Keratinocyte (primary cell): ENCODE measurements at regions not wholly inside any gene's neighbourhood (a gene's known extent, or its start where the extent isn't known, plus 50 kb on each side); places are given as distances from the start of the nearest gene placed in this dataset.

Experiments
- CTCF ChIP-seq, 3 experiments: IDR thresholded peaks in 1 of 3; conservative IDR thresholded peaks in 1 of 3; optimal IDR thresholded peaks in 1 of 3; 2 replicates in 2 of 3; 3 replicates in 1 of 3; pipeline versions ENCODE3 to v1.5.1; 2011; ENCODE audit warnings: low read length in 3 of 3, mild to moderate bottlenecking in 3 of 3, moderate library complexity in 2 of 3, control low read depth in 1 of 3, inconsistent platforms in 1 of 3; ENCODE audit not compliant: insufficient read depth in 2 of 3; ENCODE audit errors: extremely low read depth in 1 of 3
- EZH2 ChIP-seq: IDR thresholded peaks from one replicate; pipeline ENCODE4 v1.6.1; 2012; ENCODE audit warnings: inconsistent platforms, mild to moderate bottlenecking, low read length, moderate library complexity

GRCh38 chr11:106482917-106483785, 405.7 kb downstream of the AASDHPPT start:
- no peak for TF ChIP-seq CTCF (optimal IDR thresholded peaks at IDR 0.05 in 1 of 3, IDR thresholded peaks at IDR 0.05 in 1 of 3, conservative IDR thresholded peaks at IDR 0.05 in 1 of 3; ENCODE audit: extremely low read depth in 1 of 3, insufficient read depth in 2 of 3, low read length in 3 of 3)
- TF ChIP-seq EZH2, result no peak
